Parathyroid adenoma (tissue), 2 donors: ENCODE measurements at regions not wholly inside any gene's neighbourhood (a gene's known extent, or its start where the extent isn't known, plus 50 kb on each side); places are given as distances from the start of the nearest gene placed in this dataset.

Source experiments
- H2AFZ ChIP-seq: fragments of 300-600 bp; sonication (generic); one replicate; pipeline ENCODE4 v1.7.0; 2017; ENCODE audit warnings: antibody characterized with exemption, mild to moderate bottlenecking
- H3K27ac ChIP-seq: fragments of 300-600 bp; sonication (generic); one replicate; pipeline ENCODE4 v1.7.0; 2017
- H3K27me3 ChIP-seq: fragments of 300-600 bp; sonication (generic); one replicate; pipeline ENCODE4 v1.7.0; 2017; ENCODE audit warnings: low read length; ENCODE audit not compliant: control insufficient read depth, insufficient read depth
- H3K36me3 ChIP-seq: fragments of 300-600 bp; sonication (generic); one replicate; pipeline ENCODE4 v1.7.0; 2017; ENCODE audit warnings: low read length; ENCODE audit not compliant: control insufficient read depth, insufficient read depth
- H3K4me1 ChIP-seq: fragments of 300-600 bp; sonication (generic); one replicate; pipeline ENCODE4 v1.7.0; 2017; ENCODE audit warnings: control low read depth
- H3K4me2 ChIP-seq: fragments of 300-600 bp; sonication (generic); one replicate; pipeline ENCODE4 v1.7.0; 2017; ENCODE audit warnings: low read length
- H3K4me3 ChIP-seq: fragments of 300-600 bp; sonication (generic); one replicate; pipeline ENCODE4 v1.7.0; 2017; ENCODE audit warnings: low read depth, low read length
- H3K79me2 ChIP-seq: fragments of 300-600 bp; sonication (generic); one replicate; pipeline ENCODE4 v1.7.0; 2017; ENCODE audit warnings: control low read depth
- H3K9ac ChIP-seq: fragments of 300-600 bp; sonication (generic); one replicate; pipeline ENCODE4 v1.7.0; 2017; ENCODE audit warnings: mild to moderate bottlenecking
- H3K9me3 ChIP-seq: fragments of 300-600 bp; sonication (generic); one replicate; pipeline ENCODE4 v1.7.0; 2017; ENCODE audit warnings: low read length; ENCODE audit not compliant: control insufficient read depth
- TF ChIP-seq, protein P1 (sequence below): fragments of 300-600 bp; sonication (generic); IDR thresholded peaks from one replicate; pipeline ENCODE4 v1.7.0; 2017; ENCODE audit warnings: antibody characterized with exemption, mild to moderate bottlenecking
- donor health status: primary hyperparathyroidism.

DNA sequence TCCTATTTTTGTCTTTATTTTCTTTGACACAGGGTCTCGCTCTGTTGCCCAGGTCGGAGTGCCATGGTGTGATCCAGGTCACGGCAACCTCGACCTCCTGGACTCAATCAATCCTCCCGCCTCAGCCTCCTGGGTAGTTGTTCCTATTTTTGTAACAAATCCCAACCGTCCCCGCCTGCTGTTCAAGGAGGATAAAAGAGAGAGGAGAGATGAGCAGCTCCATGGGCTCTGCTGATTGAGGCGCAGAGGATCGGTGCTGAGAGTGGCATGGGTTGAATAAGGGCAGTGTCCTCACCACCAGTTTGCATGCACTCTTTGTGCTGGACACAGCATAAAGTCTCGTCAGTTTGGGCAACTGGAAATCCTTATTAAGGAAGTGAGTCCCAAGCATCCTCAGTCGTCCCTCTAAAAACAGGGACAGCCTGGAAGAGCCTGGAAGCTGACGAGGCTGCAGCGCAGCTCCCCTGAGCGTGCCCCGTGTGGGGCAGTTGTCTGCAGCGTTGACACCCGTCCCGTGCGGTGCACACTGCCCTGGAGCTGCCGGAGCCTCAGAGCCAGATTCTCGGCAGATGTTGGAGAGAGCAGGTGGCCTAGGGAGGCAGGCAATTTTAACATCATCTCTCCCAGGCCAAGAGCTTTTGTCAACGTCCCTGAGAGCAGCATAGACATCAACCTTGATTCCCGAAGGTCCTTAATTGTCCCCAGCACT, 404.2 kb upstream of the RNF32 start:
- H3K9ac ChIP-seq, result no peak overlapping the region
- H3K79me2 ChIP-seq, result no peaks in the 10 kb centered on the region
- H3K4me3 ChIP-seq, result no peak overlapping the region

DNA sequence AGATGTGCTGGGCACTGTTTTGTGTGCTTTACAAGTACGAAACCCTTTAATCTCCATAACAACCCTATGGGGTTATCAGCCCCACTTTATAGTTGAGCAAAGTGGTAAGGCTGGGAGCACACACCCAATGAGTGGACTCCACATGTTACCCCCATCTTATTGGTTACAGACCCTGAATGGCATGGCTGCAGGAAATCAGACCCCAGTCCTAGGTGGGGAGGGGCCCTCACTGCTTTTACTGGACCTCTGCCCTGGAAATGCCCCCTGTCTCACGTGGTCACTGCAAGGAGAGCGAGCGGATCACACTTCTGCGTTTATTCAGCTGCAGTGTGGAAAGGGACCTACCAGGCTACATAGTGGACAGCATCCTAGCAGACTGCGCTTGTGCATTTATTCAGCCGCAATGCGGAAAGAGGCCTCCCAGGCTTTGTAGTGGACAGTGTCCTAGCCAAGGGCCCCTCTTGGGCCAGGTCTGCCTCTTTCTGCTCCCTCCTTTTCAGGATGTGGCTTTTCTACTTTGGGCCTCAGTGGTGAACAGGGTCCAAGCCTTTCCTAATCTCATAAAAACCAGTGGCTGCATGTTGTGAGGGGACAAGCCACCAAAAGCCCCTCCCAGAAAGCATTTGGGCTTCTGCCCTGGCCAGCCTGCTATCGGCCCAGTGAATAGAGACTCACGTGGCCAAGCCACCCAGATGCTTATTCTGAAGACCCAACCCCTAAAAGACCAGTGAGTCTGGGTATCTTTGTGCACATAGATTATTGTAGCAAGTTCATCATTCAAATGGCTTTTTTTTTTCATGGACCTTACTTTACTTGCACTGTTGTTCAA, 405.7 kb upstream of the RNF32 start:
- H3K27ac ChIP-seq, result no peak overlapping the region
- no peak overlapping the region for H3K9ac ChIP-seq
- TF ChIP-seq, protein P1, sequence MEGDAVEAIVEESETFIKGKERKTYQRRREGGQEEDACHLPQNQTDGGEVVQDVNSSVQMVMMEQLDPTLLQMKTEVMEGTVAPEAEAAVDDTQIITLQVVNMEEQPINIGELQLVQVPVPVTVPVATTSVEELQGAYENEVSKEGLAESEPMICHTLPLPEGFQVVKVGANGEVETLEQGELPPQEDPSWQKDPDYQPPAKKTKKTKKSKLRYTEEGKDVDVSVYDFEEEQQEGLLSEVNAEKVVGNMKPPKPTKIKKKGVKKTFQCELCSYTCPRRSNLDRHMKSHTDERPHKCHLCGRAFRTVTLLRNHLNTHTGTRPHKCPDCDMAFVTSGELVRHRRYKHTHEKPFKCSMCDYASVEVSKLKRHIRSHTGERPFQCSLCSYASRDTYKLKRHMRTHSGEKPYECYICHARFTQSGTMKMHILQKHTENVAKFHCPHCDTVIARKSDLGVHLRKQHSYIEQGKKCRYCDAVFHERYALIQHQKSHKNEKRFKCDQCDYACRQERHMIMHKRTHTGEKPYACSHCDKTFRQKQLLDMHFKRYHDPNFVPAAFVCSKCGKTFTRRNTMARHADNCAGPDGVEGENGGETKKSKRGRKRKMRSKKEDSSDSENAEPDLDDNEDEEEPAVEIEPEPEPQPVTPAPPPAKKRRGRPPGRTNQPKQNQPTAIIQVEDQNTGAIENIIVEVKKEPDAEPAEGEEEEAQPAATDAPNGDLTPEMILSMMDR, result no peak
- H3K36me3 ChIP-seq, result no peaks in the 10 kb centered on the region
- H3K4me1 ChIP-seq, result no peaks in the 10 kb centered on the region
- H3K79me2 ChIP-seq, result no peaks in the 10 kb centered on the region
- H3K9me3 ChIP-seq, result no peaks in the 10 kb centered on the region
- H2AFZ ChIP-seq, result no peak overlapping the region
- no peak overlapping the region for H3K4me3 ChIP-seq
- H3K27me3 ChIP-seq, result peaks cover 7% of the 10 kb centered on the region
- H3K4me2 ChIP-seq, result no peak overlapping the region

More for the DNA sequence above, 404.2 kb upstream of the RNF32 start:
- no peak overlapping the region for H2AFZ ChIP-seq
- TF ChIP-seq, protein P1, result no peak
- H3K36me3 ChIP-seq, result no peaks in the 10 kb centered on the region
- no peaks in the 10 kb centered on the region for H3K9me3 ChIP-seq
- no peak overlapping the region for H3K4me2 ChIP-seq
- no peaks in the 10 kb centered on the region for H3K4me1 ChIP-seq
- H3K27me3 ChIP-seq, result peaks cover 7% of the 10 kb centered on the region
- H3K27ac ChIP-seq, result no peak overlapping the region

- Histone ChIP-seq H3K4me3 (no peak overlapping the region), H3K4me2 (no peak overlapping the region), H3K4me1 (no peaks in the 10 kb centered on the region), H3K9ac (no peak overlapping the region), H2AFZ (no peak overlapping the region), H3K27me3 (peaks cover 7% of the 10 kb centered on the region), H3K79me2 (no peaks in the 10 kb centered on the region), H3K36me3 (no peaks in the 10 kb centered on the region), H3K9me3 (no peaks in the 10 kb centered on the region), H3K27ac (no peak overlapping the region)
- TF ChIP-seq, protein P1, result no peak
Observed at GRCh38 chr7:156234192-156234591, 406.4 kb upstream of the RNF32 start.

DNA sequence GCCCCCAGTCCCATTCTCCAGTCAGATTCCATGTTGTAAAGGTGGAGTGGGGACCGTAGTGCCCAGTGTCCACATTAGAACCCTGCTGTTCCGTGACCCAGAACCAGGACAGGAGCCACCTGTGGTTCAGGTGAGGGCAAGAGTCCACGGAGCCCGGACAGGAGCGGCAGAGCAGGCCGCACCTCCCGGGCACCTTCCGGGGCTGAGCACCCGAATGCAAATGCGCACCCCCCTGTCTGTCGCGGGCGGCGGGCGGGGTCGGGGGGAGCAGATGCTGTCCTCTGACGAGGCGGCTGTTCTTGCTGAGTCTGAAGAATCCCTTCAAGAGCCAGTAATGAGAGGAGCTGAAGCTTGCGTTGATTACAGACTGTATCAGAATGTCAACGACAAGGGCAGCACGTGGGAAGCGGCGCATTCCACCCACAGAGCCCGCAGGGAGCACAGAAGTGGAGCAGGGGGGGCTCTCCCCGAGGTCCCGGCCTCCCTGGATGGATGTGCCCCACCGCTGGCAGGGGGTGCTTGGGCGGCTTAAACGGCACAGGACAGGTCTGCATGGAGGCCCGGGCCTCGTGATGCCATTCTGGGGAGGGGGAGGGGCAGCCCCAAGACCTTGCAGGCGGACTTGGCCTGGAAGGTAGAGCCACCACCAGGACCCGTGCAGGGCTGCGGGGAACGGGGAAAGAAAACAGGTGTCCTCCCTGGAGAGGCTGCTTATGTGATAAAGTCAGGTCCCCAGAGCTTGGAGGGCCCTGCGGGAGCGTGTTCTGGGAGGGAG, 407.5 kb upstream of the RNF32 start:
- TF ChIP-seq, protein P1, result no peak
- H3K9me3 ChIP-seq, result no peaks in the 10 kb centered on the region
- no peak overlapping the region for H2AFZ ChIP-seq
- H3K4me2 ChIP-seq, result no peak overlapping the region
- no peak overlapping the region for H3K9ac ChIP-seq
- no peaks in the 10 kb centered on the region for H3K79me2 ChIP-seq
- H3K4me3 ChIP-seq, result no peak overlapping the region
- no peaks in the 10 kb centered on the region for H3K36me3 ChIP-seq
- H3K4me1 ChIP-seq, result no peaks in the 10 kb centered on the region
- no peak overlapping the region for H3K27ac ChIP-seq
- H3K27me3 ChIP-seq, result peaks cover 7% of the 10 kb centered on the region
